HS-5 (cell line): ENCODE measurements at regions not wholly inside any gene's neighbourhood (a gene's known extent, or its start where the extent isn't known, plus 50 kb on each side); places are given as distances from the start of the nearest gene placed in this dataset.
"Not testable (repeated sequence)": the region's sequence is repeated elsewhere in the genome, so short reads cannot be mapped to it uniquely, and the experiment has no call there.

Experiments
- DNase-seq: peaks from one replicate; pipeline ENCODE4 v3.0.0-alpha.2; 2012; ENCODE audit warnings: low read depth

GRCh38 chr5:176018598-176018997 lies 50.5 kb upstream of the THOC3 start:
- not testable (repeated sequence) for DNase-seq

GRCh38 chr5:176020852-176021251 lies 52.7 kb upstream of the THOC3 start:
- not testable (repeated sequence) for DNase-seq

- DNase-seq, result not testable (repeated sequence)
Observed at GRCh38 chr5:176023535-176023934, 55.4 kb upstream of the THOC3 start.

- not testable (repeated sequence) for DNase-seq
Observed at GRCh38 chr5:176029445-176029844, 61.3 kb upstream of the THOC3 start.

- not testable (repeated sequence) for DNase-seq
Observed at GRCh38 chr5:176030361-176031117, 62.4 kb upstream of the THOC3 start.

- not testable (repeated sequence) for DNase-seq
Observed at GRCh38 chr5:176031118-176031510, 63.0 kb upstream of the THOC3 start.

GRCh38 chr5:176033186-176033585 lies 65.1 kb upstream of the THOC3 start:
- DNase-seq, result not testable (repeated sequence)

GRCh38 chr5:176034407-176035200 lies 66.5 kb upstream of the THOC3 start:
- not testable (repeated sequence) for DNase-seq

GRCh38 chr5:176035201-176035530 lies 67.1 kb upstream of the THOC3 start:
- DNase-seq, result not testable (repeated sequence)

GRCh38 chr5:176035816-176036308 lies 67.7 kb upstream of the THOC3 start:
- DNase-seq, result not testable (repeated sequence)

- DNase-seq, result not testable (repeated sequence)
Observed at GRCh38 chr5:176036391-176036790, 68.3 kb upstream of the THOC3 start.

- not testable (repeated sequence) for DNase-seq
Observed at GRCh38 chr5:176037190-176037589, 69.1 kb upstream of the THOC3 start.

- DNase-seq, result not testable (repeated sequence)
Observed at GRCh38 chr5:176040105-176040801, 72.1 kb upstream of the THOC3 start.

- DNase-seq, result not testable (repeated sequence)
Observed at GRCh38 chr5:176041248-176041994, 73.3 kb upstream of the THOC3 start.

- not testable (repeated sequence) for DNase-seq
Observed at GRCh38 chr5:176042020-176042658, 74.0 kb upstream of the THOC3 start.

GRCh38 chr5:176043252-176043829 lies 75.2 kb upstream of the THOC3 start:
- not testable (repeated sequence) for DNase-seq

GRCh38 chr5:176043986-176044385 lies 75.9 kb upstream of the THOC3 start:
- not testable (repeated sequence) for DNase-seq

GRCh38 chr5:176044431-176044830 lies 76.3 kb upstream of the THOC3 start:
- not testable (repeated sequence) for DNase-seq

GRCh38 chr5:176045442-176045841 lies 77.3 kb upstream of the THOC3 start:
- not testable (repeated sequence) for DNase-seq

- DNase-seq, result not testable (repeated sequence)
Observed at GRCh38 chr5:176048671-176049070, 80.6 kb upstream of the THOC3 start.
